ENCODE measurements at regions not wholly inside any gene's neighbourhood (a gene's known extent, or its start where the extent isn't known, plus 50 kb on each side); places are given as distances from the start of the nearest gene placed in this dataset.

GRCh38 chr11:44403587-44404273 lies 93.8 kb upstream of the ALX4 start:
- H3K36me3 Mint-ChIP-seq = peaks cover 0 to 4% of the 10 kb centered on the region in 2 donors
- H3K27ac Mint-ChIP-seq = no peak overlapping the region
- ATAC-seq = no peak
- H3K9me3 Mint-ChIP-seq = peaks cover 0 to 4% of the 10 kb centered on the region in 2 donors
- DNase-seq (ENCODE audit: low spot score in 2 of 2) = no peak

- Mint-ChIP-seq H3K27ac (no peak overlapping the region), H3K9me3 (peaks cover 0 to 4% of the 10 kb centered on the region in 2 donors), H3K36me3 (peaks cover 0 to 4% of the 10 kb centered on the region in 2 donors)
- ATAC-seq (no peak), DNase-seq (ENCODE audit: low spot score in 2 of 2) (no peak)
Observed at GRCh38 chr11:44404301-44404700, 94.4 kb upstream of the ALX4 start.

- DNase-seq (ENCODE audit: low spot score in 2 of 2) = no peak
- Mint-ChIP-seq H3K36me3 (peaks cover 0 to 4% of the 10 kb centered on the region in 2 donors), H3K27ac (no peak overlapping the region), H3K9me3 (peaks cover 0 to 4% of the 10 kb centered on the region in 2 donors)
- ATAC-seq = no peak
Observed at GRCh38 chr11:44404736-44405395, 94.9 kb upstream of the ALX4 start.

- DNase-seq (ENCODE audit: low spot score in 2 of 2) (no peak), ATAC-seq (no peak)
- Mint-ChIP-seq H3K27ac (no peak overlapping the region), H3K36me3 (no peaks in the 10 kb centered on the region), H3K9me3 (peaks cover 0 to 8% of the 10 kb centered on the region in 2 donors)
Observed at GRCh38 chr11:44407211-44407996, 97.5 kb upstream of the ALX4 start.

- Mint-ChIP-seq H3K36me3 (no peaks in the 10 kb centered on the region), H3K9me3 (peaks cover 0 to 8% of the 10 kb centered on the region in 2 donors), H3K27ac (no peak overlapping the region)
- DNase-seq (ENCODE audit: low spot score in 2 of 2) (no peak), ATAC-seq (no peak)
Observed at GRCh38 chr11:44408141-44408540, 98.2 kb upstream of the ALX4 start.

GRCh38 chr11:44408711-44409470 lies 99.0 kb upstream of the ALX4 start:
- Mint-ChIP-seq H3K36me3 (no peaks in the 10 kb centered on the region), H3K27ac (no peak overlapping the region), H3K9me3 (peaks cover 0 to 8% of the 10 kb centered on the region in 2 donors)
- no peak for DNase-seq (ENCODE audit: low spot score in 2 of 2)
- no peak for ATAC-seq

- H3K27ac Mint-ChIP-seq = no peak overlapping the region
- no peak for ATAC-seq
- no peak for DNase-seq (ENCODE audit: low spot score in 2 of 2)
- peaks cover 0 to 8% of the 10 kb centered on the region in 2 donors for H3K9me3 Mint-ChIP-seq
- no peaks in the 10 kb centered on the region for H3K36me3 Mint-ChIP-seq
Observed at GRCh38 chr11:44409558-44410236, 99.8 kb upstream of the ALX4 start.

- H3K27ac Mint-ChIP-seq = no peak overlapping the region
- DNase-seq (ENCODE audit: low spot score in 2 of 2) (no peak), ATAC-seq (no peak)
- H3K9me3 Mint-ChIP-seq = peaks cover 0 to 5% of the 10 kb centered on the region in 2 donors
- no peaks in the 10 kb centered on the region for H3K36me3 Mint-ChIP-seq
Observed at GRCh38 chr11:44416776-44417175, 106.8 kb upstream of the ALX4 start.

GRCh38 chr11:44417731-44418455 lies 108.0 kb upstream of the ALX4 start:
- no peaks in the 10 kb centered on the region for H3K36me3 Mint-ChIP-seq
- ATAC-seq = no peak

GRCh38 chr11:44418456-44418830 lies 108.5 kb upstream of the ALX4 start:
- Mint-ChIP-seq H3K9me3 (no peaks in the 10 kb centered on the region), H3K27ac (no peak overlapping the region), H3K36me3 (no peaks in the 10 kb centered on the region)
- ATAC-seq = no peak
- DNase-seq (ENCODE audit: low spot score in 2 of 2) = no peak

More at GRCh38 chr11:44417731-44418455, 108.0 kb upstream of the ALX4 start:
- DNase-seq (ENCODE audit: low spot score in 2 of 2) = no peak
- Mint-ChIP-seq H3K27ac (no peak overlapping the region), H3K9me3 (no peaks in the 10 kb centered on the region)

GRCh38 chr11:44421090-44421675 lies 111.2 kb upstream of the ALX4 start:
- no peak for DNase-seq (ENCODE audit: low spot score in 2 of 2)
- Mint-ChIP-seq H3K27ac (no peak overlapping the region), H3K9me3 (no peaks in the 10 kb centered on the region), H3K36me3 (no peaks in the 10 kb centered on the region)
- ATAC-seq = no peak

GRCh38 chr11:44423289-44423688 lies 113.3 kb upstream of the ALX4 start:
- H3K27ac Mint-ChIP-seq = no peak overlapping the region
- DNase-seq (ENCODE audit: low spot score in 2 of 2) = no peak
- no peaks in the 10 kb centered on the region for H3K36me3 Mint-ChIP-seq
- no peaks in the 10 kb centered on the region for H3K9me3 Mint-ChIP-seq
- ATAC-seq = no peak

- Mint-ChIP-seq H3K27ac (no peak overlapping the region), H3K9me3 (no peaks in the 10 kb centered on the region), H3K36me3 (no peaks in the 10 kb centered on the region)
- DNase-seq (ENCODE audit: low spot score in 2 of 2) = no peak
- no peak for ATAC-seq
Observed at GRCh38 chr11:44424841-44425240, 114.9 kb upstream of the ALX4 start.

GRCh38 chr11:44426119-44426518 lies 116.2 kb upstream of the ALX4 start:
- Mint-ChIP-seq H3K27ac (no peak overlapping the region), H3K36me3 (no peaks in the 10 kb centered on the region), H3K9me3 (no peaks in the 10 kb centered on the region)
- ATAC-seq (no peak), DNase-seq (ENCODE audit: low spot score in 2 of 2) (no peak)

GRCh38 chr11:44426958-44427357 lies 117.0 kb upstream of the ALX4 start:
- Mint-ChIP-seq H3K27ac (no peak overlapping the region), H3K36me3 (no peaks in the 10 kb centered on the region), H3K9me3 (no peaks in the 10 kb centered on the region)
- DNase-seq (ENCODE audit: low spot score in 2 of 2) (no peak), ATAC-seq (no peak)
